AG09319 (cell line): ENCODE measurements at regions not wholly inside any gene's neighbourhood (a gene's known extent, or its start where the extent isn't known, plus 50 kb on each side); places are given as distances from the start of the nearest gene placed in this dataset.

Experiments used
- DNase-seq: peaks from one replicate; pipeline ENCODE4 v3.0.0-alpha.2; 2010; ENCODE audit warnings: low read depth; ENCODE audit errors: extremely low read depth
- CTCF ChIP-seq: IDR thresholded peaks from 2 replicates; pipeline ENCODE4 v1.5.1; 2011; ENCODE audit warnings: low read depth, mild to moderate bottlenecking, inconsistent platforms, low read length, moderate library complexity

GRCh38 chr2:43099797-43100196, 126.6 kb downstream of the ZFP36L2 start:
- TF ChIP-seq CTCF, result no peak
- no peak for DNase-seq

GRCh38 chr2:43098539-43098938, 127.9 kb downstream of the ZFP36L2 start:
- TF ChIP-seq CTCF, result no peak
- DNase-seq, result no peak

- no peak for TF ChIP-seq CTCF
Measured at GRCh38 chr2:43097644-43098408, 128.6 kb downstream of the ZFP36L2 start.

GRCh38 chr2:43095533-43096295, 130.7 kb downstream of the ZFP36L2 start:
- no peak for DNase-seq
- TF ChIP-seq CTCF, result no peak

More at GRCh38 chr2:43097644-43098408, 128.6 kb downstream of the ZFP36L2 start:
- no peak for DNase-seq

GRCh38 chr2:43092520-43093179, 133.8 kb downstream of the ZFP36L2 start:
- DNase-seq, result no peak
- no peak for TF ChIP-seq CTCF

- TF ChIP-seq CTCF, result no peak
- DNase-seq, result no peak
Measured at GRCh38 chr2:43090317-43090716, 136.1 kb downstream of the ZFP36L2 start.
